BJ (cell line): ENCODE measurements at regions not wholly inside any gene's neighbourhood (a gene's known extent, or its start where the extent isn't known, plus 50 kb on each side); places are given as distances from the start of the nearest gene placed in this dataset.

ENCODE experiments used
- CTCF ChIA-PET: fragments of 350-600 bp; formaldehyde crosslinking; extraction: SDS; loops from one replicate; lab custom pipeline; 2021; ENCODE audit warnings: antibody characterized with exemption, inconsistent platforms; lab: Yijun Ruan, JAX
- POLR2A ChIA-PET: fragments of 300-600 bp; sonication (Branson Sonifier 250); formaldehyde crosslinking; extraction: SDS; loops from one replicate; lab custom pipeline; 2021; ENCODE audit warnings: antibody characterized with exemption; lab: Charles Lee
- DNase-seq: peaks from one replicate; pipeline ENCODE4 v3.0.0-alpha.2; 2011; ENCODE audit warnings: low read depth
- H3K27me3 ChIP-seq: 2 replicates; pipeline ENCODE4 v1.6.0; 2011; ENCODE audit warnings: low read length; ENCODE audit not compliant: control insufficient read depth, insufficient read depth
- H3K36me3 ChIP-seq: 2 replicates; pipeline ENCODE4 v1.5.1; 2011; ENCODE audit warnings: low read length; ENCODE audit not compliant: control insufficient read depth, insufficient read depth
- H3K4me3 ChIP-seq: 2 replicates; pipeline ENCODE4 v1.5.1; 2011; ENCODE audit warnings: low read depth, mild to moderate bottlenecking, control low read depth, low read length
- CTCF ChIP-seq: IDR thresholded peaks from 2 replicates; pipeline ENCODE4 v1.5.1; 2011; ENCODE audit warnings: low read depth, mild to moderate bottlenecking, control low read depth, inconsistent platforms, low read length, moderate library complexity; ENCODE audit not compliant: insufficient read depth

DNA sequence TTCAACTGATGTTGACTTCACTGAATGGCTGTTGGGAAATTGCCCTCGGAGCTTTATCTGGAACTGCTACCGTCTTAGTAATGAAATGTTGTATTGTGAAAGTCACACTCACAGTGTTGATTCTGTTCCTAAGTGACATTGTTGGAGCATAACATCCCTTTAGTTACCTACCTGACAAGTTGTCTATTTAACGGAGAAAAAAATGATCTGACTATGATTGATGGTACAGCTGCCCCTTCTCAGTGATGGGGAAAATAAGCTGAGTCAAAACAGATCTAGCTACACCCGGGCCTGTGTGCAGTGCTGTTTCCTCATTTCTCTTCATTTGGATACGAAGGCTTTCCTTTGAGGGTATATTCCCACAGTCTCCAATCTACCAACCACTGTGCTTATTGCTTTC lies 472.3 kb upstream of the BRINP3 start:
- no peak for DNase-seq
- H3K27me3 ChIP-seq: no peaks in the 10 kb centered on the region
- ChIA-PET CTCF (no interaction called here), POLR2A (no interaction called here)
- no peak overlapping the region for H3K4me3 ChIP-seq
- no peaks in the 10 kb centered on the region for H3K36me3 ChIP-seq
- TF ChIP-seq CTCF: no peak

DNA sequence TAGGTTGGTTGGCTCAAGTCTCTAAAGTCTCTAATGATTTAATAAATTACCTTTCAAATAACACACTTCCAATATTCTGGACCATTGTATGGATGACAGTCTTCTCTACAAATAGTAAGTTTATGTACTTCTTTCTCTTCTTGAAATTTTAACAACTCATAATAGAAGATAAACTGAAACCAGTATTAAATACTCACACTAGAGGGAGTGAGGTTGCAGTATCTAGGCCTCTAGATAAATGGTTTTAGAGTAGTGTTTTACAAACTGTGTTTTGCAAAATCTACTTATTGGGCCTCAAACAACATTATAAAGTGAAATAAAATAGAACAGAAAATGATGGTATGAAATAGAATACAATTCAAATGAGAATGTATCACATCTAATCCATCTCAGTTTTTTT lies 479.9 kb upstream of the BRINP3 start:
- ChIA-PET CTCF (no interaction called here), POLR2A (no interaction called here)
- no peak overlapping the region for H3K4me3 ChIP-seq
- H3K27me3 ChIP-seq: no peaks in the 10 kb centered on the region
- DNase-seq: no peak
- H3K36me3 ChIP-seq: no peaks in the 10 kb centered on the region
- no peak for TF ChIP-seq CTCF

GRCh38 chr1:190963321-190963720 lies 485.7 kb upstream of the BRINP3 start:
- TF ChIP-seq CTCF: no peak
- ChIA-PET POLR2A (no interaction called here), CTCF (no interaction called here)
- Histone ChIP-seq H3K27me3 (no peaks in the 10 kb centered on the region), H3K4me3 (no peak overlapping the region), H3K36me3 (no peaks in the 10 kb centered on the region)
- no peak for DNase-seq

DNA sequence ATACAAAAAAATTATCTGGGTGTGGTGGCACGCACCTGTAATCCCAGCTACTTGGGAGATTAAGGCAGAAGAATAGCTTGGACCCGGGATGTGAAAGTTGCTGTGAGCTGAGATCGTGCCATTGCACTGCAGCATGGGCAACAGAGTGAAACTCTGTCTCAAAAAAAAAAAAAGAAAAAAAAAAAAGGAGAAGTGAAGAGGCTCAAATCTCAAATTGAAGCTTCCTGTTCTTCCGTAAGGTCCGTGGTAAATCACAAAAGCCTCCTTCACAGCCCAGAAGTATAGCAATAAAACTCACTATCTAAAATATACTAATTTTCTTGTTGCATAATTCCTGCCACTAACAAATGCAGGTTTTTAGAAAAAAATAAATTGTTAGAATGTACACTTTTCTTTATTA lies 498.2 kb upstream of the BRINP3 start:
- no peak for TF ChIP-seq CTCF
- H3K36me3 ChIP-seq: no peaks in the 10 kb centered on the region
- no peak for DNase-seq
- ChIA-PET POLR2A (no interaction called here), CTCF (no interaction called here)
- no peak overlapping the region for H3K4me3 ChIP-seq
- H3K27me3 ChIP-seq: no peaks in the 10 kb centered on the region

DNA sequence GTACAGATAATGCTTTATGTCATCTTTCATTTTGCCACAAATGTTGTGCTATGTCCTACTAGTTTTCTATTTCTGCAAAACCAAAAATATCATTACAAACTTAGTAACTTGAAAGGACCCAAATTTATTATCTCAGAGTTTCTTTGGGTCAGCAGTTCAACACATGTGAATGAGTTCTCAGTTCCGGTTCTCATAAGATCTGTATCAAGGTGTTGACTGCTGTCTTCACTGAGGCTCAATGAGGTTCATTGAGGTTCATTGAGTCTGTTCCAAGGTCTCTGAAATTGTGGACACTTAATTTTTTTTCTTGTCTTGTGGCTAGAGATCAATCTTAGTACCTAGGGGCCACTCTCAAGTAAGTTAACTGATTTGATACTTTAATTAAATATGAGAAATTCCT lies 525.1 kb upstream of the BRINP3 start:
- CTCF ChIA-PET: no interaction called here
- Histone ChIP-seq H3K4me3 (no peak overlapping the region), H3K36me3 (no peaks in the 10 kb centered on the region), H3K27me3 (no peaks in the 10 kb centered on the region)
- POLR2A ChIA-PET: no interaction called here
- DNase-seq: no peak
- no peak for TF ChIP-seq CTCF
